ENCODE measurements at regions not wholly inside any gene's neighbourhood (a gene's known extent, or its start where the extent isn't known, plus 50 kb on each side); places are given as distances from the start of the nearest gene placed in this dataset.

GRCh38 chr2:40665493-40666232, 213.8 kb upstream of the SLC8A1 start:
- TF ChIP-seq CTCF (IDR thresholded peaks at IDR 0.05; ENCODE audit: insufficient read depth, low read length), result no peak
- no peak for TF ChIP-seq GABPA (IDR thresholded peaks at IDR 0.05; ENCODE audit: low read depth)
- TF ChIP-seq POLR2AphosphoS5 (IDR thresholded peaks at IDR 0.05; ENCODE audit: low read depth), result no peak

Data from HL-60 (cell line).